Kidney (tissue), 13 donors: ENCODE measurements at regions not wholly inside any gene's neighbourhood (a gene's known extent, or its start where the extent isn't known, plus 50 kb on each side); places are given as distances from the start of the nearest gene placed in this dataset.

Experiments used
- DNase-seq, 5 donors: peaks; one replicate each; pipeline ENCODE4 v3.0.0-alpha.2; 2013 to 2020
- FAIRE-seq: peaks from 2 replicates; lab custom pipeline; 2012; peaks lifted over from hg19 to GRCh38; lab: Jason Lieb, UNC
- H3K27ac ChIP-seq, 2 donors: one replicate each; pipeline ENCODE4 v1.7.0; 2013; ENCODE audit warnings: low read depth in 2 of 2, low read length in 2 of 2, inconsistent platforms in 1 of 2
- H3K27me3 ChIP-seq: one replicate; pipeline ENCODE4 v1.7.1; 2013; ENCODE audit warnings: low read length, inconsistent platforms; ENCODE audit not compliant: control insufficient read depth, insufficient read depth
- H3K36me3 ChIP-seq, 3 donors: one replicate each; pipeline versions ENCODE4 v1.7.0 to v1.7.1; 2013; ENCODE audit warnings: low read length in 3 of 3, control low read depth in 1 of 3, inconsistent platforms in 1 of 3; ENCODE audit not compliant: insufficient read depth in 3 of 3, control insufficient read depth in 2 of 3
- H3K4me1 ChIP-seq, 3 donors: one replicate each; pipeline versions ENCODE4 v1.7.0 to v1.7.1; 2013; ENCODE audit warnings: low read length in 3 of 3, inconsistent platforms in 1 of 3, low read depth in 1 of 3; ENCODE audit not compliant: control insufficient read depth in 2 of 3, insufficient read depth in 2 of 3
- H3K4me3 ChIP-seq, 3 donors: one replicate each; pipeline versions ENCODE4 v1.7.0 to v1.8.1; 2013; ENCODE audit warnings: low read length in 3 of 3, control low read depth in 1 of 3, inconsistent platforms in 1 of 3
- H3K9ac ChIP-seq, 3 donors: one replicate each; pipeline versions ENCODE4 v1.7.0 to v1.7.1; 2013; ENCODE audit warnings: low read length in 3 of 3, control low read depth in 1 of 3, inconsistent platforms in 1 of 3
- H3K9me3 ChIP-seq, 3 donors: one replicate each; pipeline versions ENCODE4 v1.7.0 to v1.7.1; 2013; ENCODE audit warnings: low read length in 3 of 3, control low read depth in 1 of 3, inconsistent platforms in 1 of 3; ENCODE audit not compliant: control insufficient read depth in 2 of 3, insufficient read depth in 1 of 3
- intact Hi-C: fragments of 100-400 bp; cut with DNase I; formaldehyde crosslinking; loops from one replicate; pipeline ENCODE4 v1.11.1; 2022
- TF ChIP-seq, protein P1 (sequence below): IDR thresholded peaks from 3 replicates; pipeline ENCODE4 v1.5.1; 2012; ENCODE audit warnings: mild to moderate bottlenecking, moderate library complexity, borderline replicate concordance; ENCODE audit not compliant: insufficient read depth; ENCODE audit errors: extremely low read depth
- donor health status: control.
- donor health status: control.
- donor health status: control.
- donor health status: control.
- donor health status: control.
- donor health status: DM: yes; HTN: yes; CAD: no.
- donor health status: Normal renal cell carcinoma (clear cell type).

DNA sequence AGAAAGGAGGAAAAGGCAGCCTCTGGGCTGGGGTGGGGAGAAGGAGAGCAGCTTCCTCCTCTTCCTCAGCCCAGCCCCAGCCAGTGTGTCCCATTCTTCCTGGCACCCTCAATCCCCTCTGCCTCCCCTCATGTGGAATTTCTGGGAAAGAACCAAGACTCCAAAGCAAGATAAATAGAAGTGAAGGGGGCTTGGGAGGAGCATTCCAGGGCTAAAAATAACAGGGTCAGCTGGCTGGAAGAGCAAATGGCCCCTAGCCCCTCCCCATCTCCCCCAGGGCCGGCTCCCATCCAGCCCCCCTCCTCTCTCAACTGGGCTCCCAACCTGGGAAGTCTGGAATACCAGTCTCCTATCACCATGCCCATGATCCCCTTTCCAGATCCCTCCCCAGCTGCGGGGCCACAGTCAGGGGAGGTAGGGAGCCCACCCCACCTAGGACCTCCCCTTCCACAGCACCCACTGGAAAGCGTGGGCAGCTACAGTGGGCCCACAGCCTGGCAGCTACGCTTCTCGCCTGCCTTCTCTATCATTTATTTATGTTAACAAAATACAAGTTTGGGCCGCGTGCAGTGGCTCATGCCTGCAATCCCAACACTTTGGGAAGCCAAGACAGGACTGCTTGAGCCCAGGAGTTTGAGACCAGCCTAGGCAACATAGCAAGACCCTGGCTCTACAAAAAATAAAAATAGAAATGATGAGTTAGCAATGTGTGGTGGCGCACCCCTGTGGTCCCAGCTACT is 88.3 kb downstream of the IRF2BPL start:
- FAIRE-seq (no peak), DNase-seq (peak in 2 of 5 donors; percentile 62 to 91)
- Histone ChIP-seq H3K4me1 (no peaks in the 10 kb centered on the region), H3K4me3 (no peak overlapping the region), H3K27me3 (no peaks in the 10 kb centered on the region), H3K9me3 (no peaks in the 10 kb centered on the region), H3K36me3 (no peaks in the 10 kb centered on the region), H3K9ac (no peak overlapping the region), H3K27ac (no peak overlapping the region)
- TF ChIP-seq, protein P1, sequence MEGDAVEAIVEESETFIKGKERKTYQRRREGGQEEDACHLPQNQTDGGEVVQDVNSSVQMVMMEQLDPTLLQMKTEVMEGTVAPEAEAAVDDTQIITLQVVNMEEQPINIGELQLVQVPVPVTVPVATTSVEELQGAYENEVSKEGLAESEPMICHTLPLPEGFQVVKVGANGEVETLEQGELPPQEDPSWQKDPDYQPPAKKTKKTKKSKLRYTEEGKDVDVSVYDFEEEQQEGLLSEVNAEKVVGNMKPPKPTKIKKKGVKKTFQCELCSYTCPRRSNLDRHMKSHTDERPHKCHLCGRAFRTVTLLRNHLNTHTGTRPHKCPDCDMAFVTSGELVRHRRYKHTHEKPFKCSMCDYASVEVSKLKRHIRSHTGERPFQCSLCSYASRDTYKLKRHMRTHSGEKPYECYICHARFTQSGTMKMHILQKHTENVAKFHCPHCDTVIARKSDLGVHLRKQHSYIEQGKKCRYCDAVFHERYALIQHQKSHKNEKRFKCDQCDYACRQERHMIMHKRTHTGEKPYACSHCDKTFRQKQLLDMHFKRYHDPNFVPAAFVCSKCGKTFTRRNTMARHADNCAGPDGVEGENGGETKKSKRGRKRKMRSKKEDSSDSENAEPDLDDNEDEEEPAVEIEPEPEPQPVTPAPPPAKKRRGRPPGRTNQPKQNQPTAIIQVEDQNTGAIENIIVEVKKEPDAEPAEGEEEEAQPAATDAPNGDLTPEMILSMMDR: no peak
- intact Hi-C loops: no loop called here

DNA sequence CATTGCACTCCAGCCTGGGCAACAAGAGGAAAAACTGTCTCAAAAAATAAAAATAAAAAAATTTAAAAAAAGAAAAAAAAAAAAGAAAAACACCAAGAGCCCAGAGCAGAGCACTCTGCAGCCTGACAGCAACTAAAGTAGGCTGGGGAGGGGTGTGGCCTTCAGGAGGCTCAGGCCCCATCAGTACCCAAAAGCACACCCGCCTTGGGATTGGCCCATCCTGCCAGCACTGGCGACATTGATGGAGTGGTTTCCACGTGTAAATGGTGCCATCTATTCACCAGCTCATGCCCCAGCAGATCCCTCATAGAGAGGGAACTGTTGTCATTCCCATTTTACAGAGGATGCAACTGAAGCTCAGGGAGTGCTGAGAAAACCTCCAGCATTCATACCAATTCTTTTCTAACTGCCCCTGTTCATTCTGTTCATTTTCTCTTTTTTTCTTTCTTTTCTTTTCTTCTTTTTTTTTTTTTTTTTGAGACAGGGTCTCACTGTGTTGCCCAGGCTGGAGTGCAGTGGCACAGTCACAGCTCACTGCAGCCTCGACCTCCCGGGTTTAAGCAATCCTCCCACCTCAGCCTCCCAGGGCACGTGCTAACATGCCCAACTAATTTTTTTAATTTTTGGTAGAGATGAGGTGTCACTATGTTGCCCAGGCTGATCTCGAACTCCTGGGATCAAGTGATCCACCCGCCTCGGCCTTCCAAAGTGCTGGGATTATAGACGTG is 89.3 kb downstream of the IRF2BPL start:
- H3K27me3 ChIP-seq: no peaks in the 10 kb centered on the region
- H3K9me3 ChIP-seq: no peaks in the 10 kb centered on the region
- no peak overlapping the region for H3K9ac ChIP-seq
- TF ChIP-seq, protein P1: no peak
- FAIRE-seq: no peak
- H3K4me3 ChIP-seq: no peak overlapping the region
- H3K4me1 ChIP-seq: no peaks in the 10 kb centered on the region
- no peak overlapping the region for H3K27ac ChIP-seq
- no peak for DNase-seq
- H3K36me3 ChIP-seq: no peaks in the 10 kb centered on the region
- intact Hi-C loops: no loop called here

DNA sequence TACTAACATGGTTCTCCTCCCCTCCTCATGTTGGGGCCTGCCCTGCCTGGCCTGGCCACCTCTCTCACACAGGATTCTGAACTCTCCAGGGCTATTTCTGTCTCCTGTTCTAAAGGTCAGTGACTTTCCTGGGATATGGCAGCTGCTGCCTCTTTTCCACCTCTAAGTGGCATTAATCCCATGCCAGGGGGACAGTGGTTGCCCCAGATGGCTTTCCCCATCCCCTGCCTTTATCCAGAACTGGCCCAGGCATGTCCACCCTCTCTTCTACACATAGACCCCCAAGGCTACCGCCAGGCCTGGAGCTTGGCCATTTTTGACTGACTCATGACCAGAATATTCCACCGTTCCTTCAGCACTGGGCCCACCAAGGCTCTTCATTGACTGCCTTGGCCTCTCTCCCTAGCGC is 90.4 kb downstream of the IRF2BPL start:
- no peaks in the 10 kb centered on the region for H3K4me1 ChIP-seq
- DNase-seq (peak in 1 of 5 donors; percentile 42), FAIRE-seq (no peak)
- H3K36me3 ChIP-seq: no peaks in the 10 kb centered on the region
- H3K4me3 ChIP-seq: no peak overlapping the region
- no peak overlapping the region for H3K27ac ChIP-seq
- TF ChIP-seq, protein P1: no peak
- no peak overlapping the region for H3K9ac ChIP-seq
- no peaks in the 10 kb centered on the region for H3K9me3 ChIP-seq
- intact Hi-C loops: no loop called here
- no peaks in the 10 kb centered on the region for H3K27me3 ChIP-seq
